OCI-M1 (cell line): ENCODE measurements at regions not wholly inside any gene's neighbourhood (a gene's known extent, or its start where the extent isn't known, plus 50 kb on each side); places are given as distances from the start of the nearest gene placed in this dataset.

Experiments
- DNase-seq: peaks from one replicate; lab custom pipeline; 2025; lab: John Stamatoyannopoulos, UW

- no peak for DNase-seq
These were observed 321.9 kb upstream of the IRX4 start for GRCh38 chr5:2204366-2205184.

- no peak for DNase-seq
These were observed 321.0 kb upstream of the IRX4 start for GRCh38 chr5:2203774-2204173.

GRCh38 chr5:2201832-2202231, 319.1 kb upstream of the IRX4 start:
- no peak for DNase-seq

- DNase-seq, result no peak
These were observed 318.7 kb upstream of the IRX4 start for GRCh38 chr5:2201421-2201820.

DNA sequence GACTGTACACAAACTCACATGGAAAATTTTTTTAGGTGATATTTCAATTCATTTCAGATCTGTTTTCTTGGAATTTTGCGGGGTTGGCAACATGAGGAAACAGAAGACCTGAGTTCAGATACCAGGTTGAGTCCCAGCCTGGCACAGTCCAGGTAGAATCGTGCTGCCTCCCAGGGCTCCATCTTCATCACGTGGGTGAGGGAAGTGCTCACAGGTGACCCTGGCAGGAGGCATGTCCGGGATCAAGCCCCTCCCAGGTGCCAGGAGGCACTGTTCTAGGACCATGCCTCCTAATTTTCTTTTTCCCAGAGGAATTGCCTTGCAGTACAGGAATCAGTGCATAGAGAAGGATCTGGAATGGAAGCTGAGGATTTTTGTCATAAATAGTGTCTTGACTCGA, 318.3 kb upstream of the IRX4 start:
- no peak for DNase-seq

DNA sequence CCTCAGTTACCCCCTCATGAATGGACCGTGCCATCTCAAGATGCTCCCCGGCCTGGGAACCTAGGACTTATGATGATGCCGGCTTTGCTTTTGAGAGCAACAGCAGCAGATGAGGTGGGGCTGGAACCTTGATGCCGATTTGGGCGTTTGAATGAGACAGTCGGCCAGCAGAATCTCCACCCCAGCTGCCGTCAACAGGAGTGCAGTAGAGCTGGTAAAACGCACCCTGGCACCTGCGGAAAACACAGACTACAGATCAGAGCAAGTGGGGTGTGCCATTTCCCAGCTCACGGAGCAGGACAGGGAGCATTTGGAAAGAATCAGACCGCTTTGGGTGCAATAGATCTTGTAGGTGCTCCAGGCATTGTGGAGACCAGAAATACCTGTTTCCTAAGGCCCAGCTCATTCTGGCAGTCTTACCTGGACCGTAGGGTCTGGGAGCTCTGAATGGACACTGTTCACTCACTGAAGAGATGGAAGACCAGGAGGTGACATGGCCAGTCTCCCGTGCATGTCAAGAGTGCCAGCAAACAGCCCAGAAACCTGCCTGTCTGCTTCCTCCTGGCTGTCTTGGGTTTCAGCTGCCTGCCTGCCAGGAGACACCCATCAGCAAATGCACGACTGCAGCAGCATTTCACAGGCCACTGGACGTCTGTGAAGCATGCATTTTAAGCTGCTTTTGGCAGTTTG, 317.7 kb upstream of the IRX4 start:
- no peak for DNase-seq

GRCh38 chr5:2199697-2200096, 317.0 kb upstream of the IRX4 start:
- no peak for DNase-seq

DNA sequence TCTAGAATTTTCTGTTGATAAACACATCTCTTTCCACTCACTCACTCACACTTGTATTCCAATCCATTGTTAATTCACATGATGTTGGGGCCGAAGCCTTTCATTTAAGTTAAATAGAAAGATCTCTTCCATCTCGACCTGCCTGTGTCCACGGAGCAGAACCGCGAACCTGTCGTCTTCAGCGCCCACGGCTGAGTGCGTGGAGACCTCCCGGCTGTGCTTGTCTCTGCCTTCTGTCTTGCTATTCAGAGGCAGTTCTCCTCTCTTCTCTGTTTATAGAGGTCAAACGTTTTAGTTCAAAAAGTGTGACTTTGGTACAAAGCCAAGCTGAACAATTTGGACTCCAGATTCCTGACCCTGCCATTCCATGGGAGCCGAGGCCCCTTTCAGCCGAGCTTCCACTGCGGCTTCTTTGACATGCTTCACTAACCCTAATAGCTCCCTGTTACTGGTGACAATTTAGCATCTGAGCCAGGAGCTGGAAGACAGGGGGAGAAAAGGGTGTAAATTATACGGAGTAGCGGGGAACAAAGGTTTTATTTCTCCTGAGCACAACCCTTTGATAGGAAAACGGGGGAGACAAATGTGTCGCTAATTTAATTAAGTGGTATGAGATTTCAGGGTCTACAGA, 314.4 kb upstream of the IRX4 start:
- no peak for DNase-seq

DNA sequence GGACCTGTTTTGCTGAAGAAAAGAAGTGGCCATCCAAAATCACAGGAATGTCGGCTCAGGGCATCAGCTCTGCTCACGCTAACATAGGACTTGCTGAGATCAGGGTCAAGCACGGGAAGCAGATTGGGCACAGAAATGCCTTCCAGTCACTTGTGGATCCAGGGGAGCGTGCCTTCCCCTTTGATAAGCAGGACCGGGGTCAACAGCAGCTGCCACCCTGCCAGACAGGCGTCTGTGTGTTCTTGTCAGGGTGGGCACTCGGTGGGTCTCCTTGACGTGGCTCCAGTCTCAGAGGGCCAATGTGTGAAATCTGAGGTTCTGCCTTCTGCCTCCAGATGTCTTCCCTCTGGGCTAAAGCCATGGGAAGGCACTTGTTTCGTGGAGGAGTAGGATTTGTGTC, 313.7 kb upstream of the IRX4 start:
- no peak for DNase-seq

DNA sequence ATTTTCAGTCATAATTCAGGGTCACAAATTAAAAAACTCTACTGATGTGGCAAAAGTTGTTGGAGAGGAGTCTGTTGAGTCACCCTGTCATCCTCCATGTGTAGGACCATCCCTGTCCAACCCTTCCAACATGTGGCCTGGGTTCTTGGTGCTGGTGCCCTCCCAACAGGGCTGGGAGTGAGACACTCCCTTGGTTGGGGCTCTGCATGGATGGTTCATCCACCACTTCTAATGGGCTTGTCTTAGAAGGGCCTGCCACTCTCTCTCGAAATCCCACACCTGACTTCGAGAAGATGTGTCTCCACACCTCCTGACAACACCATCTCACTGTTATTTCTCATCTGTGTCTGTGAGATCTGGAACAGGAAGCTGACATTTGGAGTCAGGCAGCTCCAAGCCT, 312.2 kb upstream of the IRX4 start:
- no peak for DNase-seq

- DNase-seq, result no peak
These were observed 311.5 kb upstream of the IRX4 start for GRCh38 chr5:2194236-2194555.

- DNase-seq, result no peak
These were observed 311.0 kb upstream of the IRX4 start for GRCh38 chr5:2193542-2194235.

GRCh38 chr5:2193142-2193541, 310.4 kb upstream of the IRX4 start:
- DNase-seq, result no peak

- DNase-seq, result no peak
These were observed 309.8 kb upstream of the IRX4 start for GRCh38 chr5:2192496-2192895.

DNA sequence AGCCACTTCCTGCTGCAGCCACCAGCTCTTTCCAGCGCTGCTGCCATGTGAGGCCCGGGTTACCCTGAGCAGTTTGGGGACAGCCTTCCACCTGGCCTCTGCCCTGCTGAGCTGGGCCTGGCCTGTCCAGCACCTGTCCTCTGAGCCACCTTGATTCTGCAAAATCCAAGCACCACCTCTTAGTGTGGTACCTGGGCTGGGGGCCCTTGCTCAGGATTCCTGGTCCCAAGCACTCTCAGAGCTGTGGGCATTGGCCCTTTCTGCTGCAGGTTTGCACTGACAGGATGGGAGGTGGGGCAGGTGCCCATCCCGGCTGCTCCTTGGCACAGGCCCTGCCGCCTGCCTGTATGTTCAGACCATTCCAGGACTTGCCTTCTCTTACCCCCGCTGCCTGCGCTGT, 309.2 kb upstream of the IRX4 start:
- DNase-seq, result no peak

- no peak for DNase-seq
These were observed 307.8 kb upstream of the IRX4 start for GRCh38 chr5:2190549-2190948.

DNA sequence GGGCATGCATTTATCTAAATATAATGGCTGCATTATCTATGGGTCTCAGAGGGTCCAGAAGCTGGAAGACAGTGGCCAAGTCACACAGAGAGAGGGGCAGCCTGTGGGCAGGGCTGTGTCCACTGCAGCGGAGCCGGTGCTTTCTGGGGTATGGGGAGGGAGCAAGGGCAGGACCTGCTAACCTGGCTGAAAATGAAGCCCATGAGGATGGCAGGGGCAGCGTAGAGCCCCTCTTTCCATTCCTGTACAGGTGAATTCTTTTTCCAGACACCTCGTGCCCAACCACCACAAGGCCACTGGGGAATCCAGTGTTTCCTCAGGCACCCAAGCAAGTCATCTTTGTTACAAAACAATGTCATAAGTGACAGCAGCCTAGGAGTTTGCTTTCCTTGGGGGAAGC, 305.9 kb upstream of the IRX4 start:
- DNase-seq, result no peak

GRCh38 chr5:2188137-2188536, 305.4 kb upstream of the IRX4 start:
- no peak for DNase-seq

DNA sequence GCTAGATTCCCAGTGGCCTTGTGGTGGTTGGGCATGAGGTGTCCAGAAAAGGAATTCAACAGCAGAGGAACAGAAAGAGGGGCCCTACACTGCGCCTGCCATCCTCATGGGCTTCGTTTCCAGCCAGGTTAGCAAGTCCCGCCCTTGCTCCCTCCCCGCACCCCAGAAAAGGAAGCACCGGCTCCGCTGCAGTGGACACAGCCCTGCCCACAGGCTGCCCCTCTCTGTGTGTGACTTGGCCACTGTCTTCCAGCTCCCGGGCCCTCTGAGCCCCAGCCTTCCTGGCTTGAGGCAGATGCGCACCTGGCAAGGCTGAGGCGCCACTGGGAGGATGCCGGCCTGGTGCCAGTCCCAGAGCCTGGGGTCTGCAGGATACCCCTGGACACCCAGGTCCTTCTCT, 305.0 kb upstream of the IRX4 start:
- no peak for DNase-seq

GRCh38 chr5:2187156-2187555, 304.4 kb upstream of the IRX4 start:
- DNase-seq, result no peak

GRCh38 chr5:2186472-2187015, 303.8 kb upstream of the IRX4 start:
- no peak for DNase-seq

DNA sequence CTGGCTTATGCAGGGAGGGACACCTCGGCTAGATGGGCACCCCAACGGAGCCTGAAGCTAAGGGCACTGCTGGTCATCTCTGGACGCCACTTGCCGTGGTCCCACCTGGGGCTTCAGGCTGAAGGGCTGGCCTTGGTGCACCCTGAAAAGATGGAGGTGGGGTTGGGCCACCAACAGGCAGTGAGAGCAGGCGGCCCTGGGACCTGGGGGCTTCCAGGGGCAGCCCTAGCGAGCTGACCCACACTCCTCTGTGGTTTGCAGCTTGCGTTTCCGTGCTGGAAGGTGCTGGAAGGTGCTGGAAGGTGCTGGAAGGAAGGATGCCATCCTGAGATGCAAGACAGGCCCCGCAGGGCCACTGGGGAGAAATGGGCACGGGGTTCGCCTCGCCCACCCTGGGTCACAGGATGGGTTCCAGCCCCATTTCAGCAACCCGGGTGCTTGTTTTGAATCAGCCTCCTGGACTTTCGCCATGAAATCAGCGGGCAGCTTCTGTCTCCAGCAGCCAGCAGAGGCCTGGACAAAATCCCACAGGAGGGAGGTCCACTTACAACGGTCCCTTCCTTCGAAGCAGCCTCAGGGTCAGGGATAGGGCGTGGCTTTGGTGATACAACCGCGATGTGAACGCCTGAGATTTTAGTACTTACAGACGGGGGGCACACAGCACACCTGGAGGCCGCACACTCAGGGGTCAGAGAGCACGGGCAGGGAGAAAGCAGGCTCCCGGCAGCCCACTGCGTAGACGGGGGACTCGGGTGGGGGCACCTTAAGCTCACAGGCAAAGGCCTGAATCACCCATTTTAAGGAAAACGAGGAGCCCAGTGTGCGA, 303.1 kb upstream of the IRX4 start:
- no peak for DNase-seq
